H1 (cell line): ENCODE measurements at regions not wholly inside any gene's neighbourhood (a gene's known extent, or its start where the extent isn't known, plus 50 kb on each side); places are given as distances from the start of the nearest gene placed in this dataset.

ENCODE experiments used
- CTCF ChIA-PET: fragments of 300-600 bp; sonication (Branson Sonifier 250); formaldehyde crosslinking; loops from one replicate; lab custom pipeline; 2021; ENCODE audit not compliant: partially characterized antibody; lab: Charles Lee
- POLR2A ChIA-PET: fragments of 300-600 bp; sonication (Branson Sonifier 250); formaldehyde crosslinking; loops from one replicate; lab custom pipeline; 2021; ENCODE audit warnings: inconsistent platforms; ENCODE audit not compliant: partially characterized antibody; lab: Charles Lee
- DNase-seq, 2 experiments: peaks; one replicate each; pipeline versions ENCODE4 v3.0.0 to v3.0.0-alpha.2; 2010 to 2022; ENCODE audit warnings: low spot score in 2 of 2, low read depth in 1 of 2, mixed read lengths in 1 of 2
- FAIRE-seq: peaks from 2 replicates; lab custom pipeline; 2011; peaks lifted over from hg19 to GRCh38; lab: Jason Lieb, UNC
- H2AFZ ChIP-seq: 2 replicates; pipeline ENCODE4 v1.8.1; 2012; ENCODE audit warnings: low read length, inconsistent platforms
- H2AK5ac ChIP-seq: 2 replicates; pipeline ENCODE4 v1.6.1; 2013; ENCODE audit warnings: low read depth, low read length
- H2BK120ac ChIP-seq: replicated peaks from 2 replicates; pipeline ENCODE3; 2013; ENCODE audit warnings: low read depth, low read length, inconsistent platforms
- H2BK12ac ChIP-seq: 2 replicates; pipeline ENCODE4 v1.6.1; 2013; ENCODE audit warnings: low read depth, low read length
- H2BK15ac ChIP-seq: 2 replicates; pipeline ENCODE4 v1.6.1; 2013; ENCODE audit warnings: low read length
- H2BK20ac ChIP-seq: 2 replicates; pipeline ENCODE4 v1.6.1; 2013; ENCODE audit warnings: low read length
- H2BK5ac ChIP-seq: 2 replicates; pipeline ENCODE4 v1.6.1; 2013; ENCODE audit warnings: low read depth, low read length
- H3K14ac ChIP-seq: 2 replicates; pipeline ENCODE4 v1.6.1; 2013; ENCODE audit warnings: inconsistent platforms; ENCODE audit not compliant: insufficient read length
- H3K18ac ChIP-seq: 2 replicates; pipeline ENCODE4 v1.6.1; 2013; ENCODE audit warnings: low read length; ENCODE audit errors: extremely low read depth
- H3K23ac ChIP-seq: 2 replicates; pipeline ENCODE4 v1.6.1; 2013; ENCODE audit warnings: inconsistent platforms; ENCODE audit not compliant: insufficient read length
- H3K23me2 ChIP-seq: 2 replicates; pipeline ENCODE4 v1.6.1; 2013; ENCODE audit warnings: low read depth, low read length
- H3K27ac ChIP-seq: 2 replicates; pipeline ENCODE4 v1.6.1; 2011; ENCODE audit warnings: low read depth, low read length, inconsistent platforms
- H3K27me3 ChIP-seq, 4 experiments: replicated peaks in 1 of 4; 1 replicate in 1 of 4; 2 replicates in 3 of 4; pipeline versions ENCODE4 v1.6.1 to v1.8.1; 2011 to 2013; ENCODE audit warnings: low read length in 3 of 4, mild to moderate bottlenecking in 3 of 4, inconsistent platforms in 2 of 4, mixed read lengths in 2 of 4, moderate library complexity in 1 of 4; ENCODE audit not compliant: control insufficient read depth in 3 of 4, insufficient read depth in 3 of 4; ENCODE audit errors: extremely low read depth in 1 of 4
- H3K36me3 ChIP-seq, 4 experiments: 2 replicates each; pipeline versions ENCODE4 v1.6.1 to v1.8.1; 2011 to 2013; ENCODE audit warnings: mild to moderate bottlenecking in 4 of 4, low read length in 3 of 4, moderate library complexity in 2 of 4, control low read depth in 1 of 4, inconsistent platforms in 1 of 4; ENCODE audit not compliant: insufficient read depth in 4 of 4, control insufficient read depth in 2 of 4
- H3K4ac ChIP-seq: replicated peaks from 2 replicates; pipeline ENCODE3; 2013; ENCODE audit warnings: low read length, low read depth, mixed read lengths, inconsistent platforms; ENCODE audit not compliant: insufficient read length
- H3K4me1 ChIP-seq, 4 experiments: replicated peaks in 1 of 4; 1 replicate in 1 of 4; 2 replicates in 3 of 4; pipeline versions ENCODE4 v1.6.1 to v1.8.1; 2011 to 2013; ENCODE audit warnings: low read length in 3 of 4, inconsistent platforms in 2 of 4, mixed read lengths in 1 of 4; ENCODE audit not compliant: insufficient read depth in 4 of 4, control insufficient read depth in 3 of 4
- H3K4me2 ChIP-seq, 2 experiments: 2 replicates each; pipeline versions ENCODE4 v1.6.1 to v1.8.1; 2011 to 2013; ENCODE audit warnings: low read depth in 2 of 2, low read length in 2 of 2, control low read depth in 1 of 2, inconsistent platforms in 1 of 2, mild to moderate bottlenecking in 1 of 2; ENCODE audit not compliant: insufficient read depth in 1 of 2
- H3K4me3 ChIP-seq, 4 experiments: fragments of 200-600, 300-600 bp in 1 of 4; sonication (generic), shearing (Covaris generic), sonication (Bioruptor Twin) in 1 of 4; 2 replicates each; pipeline versions ENCODE4 v1.5.1 to v1.8.1; 2011 to 2016; ENCODE audit warnings: low read length in 4 of 4, low read depth in 3 of 4, control low read depth in 2 of 4, inconsistent platforms in 2 of 4, mild to moderate bottlenecking in 2 of 4, mixed read lengths in 1 of 4, moderate library complexity in 1 of 4; ENCODE audit not compliant: insufficient read depth in 2 of 4; ENCODE audit errors: extremely low read depth in 1 of 4
- H3K56ac ChIP-seq: replicated peaks from 2 replicates; pipeline ENCODE3; 2013; ENCODE audit warnings: low read depth, mild to moderate bottlenecking, mixed read lengths, low read length, inconsistent platforms; ENCODE audit not compliant: insufficient read length
- H3K79me1 ChIP-seq: 2 replicates; pipeline ENCODE4 v1.6.1; 2013; ENCODE audit warnings: low read depth, low read length, control low read depth
- H3K79me2 ChIP-seq, 2 experiments: 2 replicates each; pipeline versions ENCODE4 v1.6.1 to v1.8.1; 2012 to 2013; ENCODE audit warnings: low read length in 2 of 2, mild to moderate bottlenecking in 2 of 2, inconsistent platforms in 1 of 2; ENCODE audit not compliant: insufficient read depth in 2 of 2, control insufficient read depth in 1 of 2
- H3K9ac ChIP-seq, 4 experiments: replicated peaks in 1 of 4; 1 replicate in 1 of 4; 2 replicates in 3 of 4; pipeline versions ENCODE4 v1.6.1 to v1.8.1; 2011 to 2013; ENCODE audit warnings: low read depth in 3 of 4, low read length in 3 of 4, control low read depth in 2 of 4, mild to moderate bottlenecking in 2 of 4, moderate library complexity in 2 of 4, inconsistent platforms in 1 of 4; ENCODE audit errors: extremely low read depth in 1 of 4
- H3K9me3 ChIP-seq, 2 experiments: 2 replicates each; pipeline versions ENCODE4 v1.6.1 to v1.8.1; 2012 to 2013; ENCODE audit warnings: mild to moderate bottlenecking in 2 of 2, moderate library complexity in 2 of 2, control low read depth in 1 of 2, inconsistent platforms in 1 of 2, low read depth in 1 of 2, low read length in 1 of 2, mixed read lengths in 1 of 2; ENCODE audit not compliant: insufficient read depth in 2 of 2
- H4K20me1 ChIP-seq, 2 experiments: replicated peaks in 1 of 2; 2 replicates each; pipeline versions ENCODE3 to v1.8.1; 2011 to 2013; ENCODE audit warnings: inconsistent platforms in 2 of 2, low read length in 2 of 2, mild to moderate bottlenecking in 1 of 2; ENCODE audit not compliant: insufficient read depth in 2 of 2, control insufficient read depth in 1 of 2
- H4K5ac ChIP-seq: 2 replicates; pipeline ENCODE4 v1.6.1; 2013; ENCODE audit warnings: low read length, low read depth, mixed read lengths, inconsistent platforms; ENCODE audit not compliant: insufficient read length
- H4K8ac ChIP-seq: 2 replicates; pipeline ENCODE4 v1.8.0; 2013; ENCODE audit warnings: mild to moderate bottlenecking, moderate library complexity, low read length, inconsistent platforms; ENCODE audit not compliant: insufficient read depth; ENCODE audit errors: extremely low read depth
- H4K91ac ChIP-seq: replicated peaks from 2 replicates; pipeline ENCODE3; 2013; ENCODE audit warnings: low read length, mixed read lengths, inconsistent platforms; ENCODE audit not compliant: insufficient read length
- ATF3 ChIP-seq: IDR thresholded peaks from 2 replicates; pipeline ENCODE4 v1.6.1; 2011; ENCODE audit warnings: low read depth, mild to moderate bottlenecking, low read length; ENCODE audit not compliant: insufficient read depth
- BCL11A ChIP-seq, 2 experiments: IDR thresholded peaks; one replicate each; pipeline ENCODE4 v1.6.1; 2011; ENCODE audit warnings: low read depth in 2 of 2, low read length in 2 of 2, mild to moderate bottlenecking in 2 of 2
- CBX5 ChIP-seq: fragments of 300-800, 300-1000 bp; sonication (generic); IDR thresholded peaks from 2 replicates; pipeline ENCODE4 v1.7.1; 2016; ENCODE audit warnings: antibody characterized with exemption, low read length, low read depth
- CBX8 ChIP-seq: fragments of 300-800, 300-1000 bp; sonication (generic); IDR thresholded peaks from 2 replicates; pipeline ENCODE4 v1.7.1; 2016; ENCODE audit warnings: low read depth, low read length, borderline replicate concordance
- CHD1 ChIP-seq: IDR thresholded peaks from 2 replicates; pipeline ENCODE4 v1.6.1; 2012; ENCODE audit warnings: low read depth, low read length, improper control_type of control experiment
- CTCF ChIP-seq, 3 experiments: IDR thresholded peaks; 1 replicate in 2 of 3; 2 replicates in 1 of 3; pipeline versions ENCODE4 v1.5.1 to v1.6.1; 2011; ENCODE audit warnings: low read length in 3 of 3, mild to moderate bottlenecking in 3 of 3, inconsistent platforms in 2 of 3, low read depth in 1 of 3, moderate library complexity in 1 of 3; ENCODE audit not compliant: insufficient read depth in 1 of 3; ENCODE audit errors: control extremely low read depth in 1 of 3
- GABPA ChIP-seq: IDR thresholded peaks from 2 replicates; pipeline ENCODE4 v1.6.1; 2011; ENCODE audit warnings: mild to moderate bottlenecking, low read length, moderate library complexity, borderline replicate concordance; ENCODE audit not compliant: insufficient read depth
- RXRA ChIP-seq: IDR thresholded peaks from 2 replicates; pipeline ENCODE4 v1.6.1; 2011; ENCODE audit warnings: low read depth, mild to moderate bottlenecking, low read length, moderate library complexity; ENCODE audit not compliant: insufficient read depth
- TF ChIP-seq, protein P1 (sequence below): IDR thresholded peaks from 2 replicates; pipeline ENCODE4 v1.6.1; 2012; ENCODE audit warnings: inconsistent platforms

DNA sequence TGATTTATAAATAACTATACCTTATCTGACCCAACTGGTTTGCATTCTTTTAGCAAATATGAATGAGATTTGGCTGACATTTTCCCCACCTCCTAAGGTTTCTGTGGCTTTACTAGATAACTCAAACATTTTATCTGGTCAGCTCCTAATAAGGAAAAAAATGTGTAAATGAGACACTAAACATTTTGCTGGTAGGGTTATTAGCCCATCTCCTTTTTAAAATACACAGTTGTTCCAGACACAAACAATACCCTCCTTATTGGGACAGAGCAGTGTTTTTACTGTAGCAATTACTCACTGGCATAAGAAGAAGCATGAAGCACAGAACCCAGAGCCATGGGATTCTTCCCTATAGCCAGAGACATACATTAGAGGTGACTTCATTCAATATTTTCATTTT lies 53.8 kb upstream of the NUF2 start:
- H3K9ac ChIP-seq: no peak overlapping the region
- H4K20me1 ChIP-seq: no peaks in the 10 kb centered on the region
- H3K27ac ChIP-seq: no peak overlapping the region
- no peaks in the 10 kb centered on the region for H3K79me1 ChIP-seq
- no peak overlapping the region for H3K23ac ChIP-seq
- H3K79me2 ChIP-seq: no peaks in the 10 kb centered on the region
- peaks cover 0 to 1% (median 0%) of the 10 kb centered on the region in 4 experiments; a peak in 1 of 7 replicates for H3K4me1 ChIP-seq
- DNase-seq: no peak
- H2BK20ac ChIP-seq: no peak overlapping the region
- no peak overlapping the region for H3K56ac ChIP-seq
- H4K5ac ChIP-seq: no peak overlapping the region
- H4K91ac ChIP-seq: no peak overlapping the region
- no peak for TF ChIP-seq CBX8
- TF ChIP-seq, protein P1, sequence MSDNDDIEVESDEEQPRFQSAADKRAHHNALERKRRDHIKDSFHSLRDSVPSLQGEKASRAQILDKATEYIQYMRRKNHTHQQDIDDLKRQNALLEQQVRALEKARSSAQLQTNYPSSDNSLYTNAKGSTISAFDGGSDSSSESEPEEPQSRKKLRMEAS: no peak
- TF ChIP-seq ATF3: no peak
- no peak for TF ChIP-seq CBX5
- no peak for TF ChIP-seq BCL11A (IDR thresholded peaks at IDR 0.05; ENCODE audit: low read depth in 2 of 2, low read length in 2 of 2)
- TF ChIP-seq CHD1: no peak
- no peak for TF ChIP-seq CTCF (IDR thresholded peaks at IDR 0.05; ENCODE audit: control extremely low read depth in 1 of 3, insufficient read depth in 1 of 3, low read depth in 1 of 3, low read length in 3 of 3)
- TF ChIP-seq RXRA: no peak
- no peak for TF ChIP-seq GABPA
- TF ChIP-seq, all 59 proteins: peak for 0
- Histone ChIP-seq H4K8ac (no peak overlapping the region), H2BK15ac (no peak overlapping the region), H2BK12ac (no peak overlapping the region), H3K23me2 (no peaks in the 10 kb centered on the region), H2BK5ac (no peak overlapping the region), H3K4ac (no peak overlapping the region), H2BK120ac (no peak overlapping the region), H2AFZ (no peak overlapping the region), H3K36me3 (peaks cover 0 to 2% (median 0%) of the 10 kb centered on the region in 4 experiments; a peak in 2 of 8 replicates), H3K9me3 (no peaks in the 10 kb centered on the region), H3K27me3 (no peaks in the 10 kb centered on the region), H2AK5ac (no peak overlapping the region), H3K18ac (no peak overlapping the region), H3K4me2 (no peak overlapping the region), H3K4me3 (no peak overlapping the region), H3K14ac (no peak overlapping the region)
- POLR2A ChIA-PET: no interaction called here
- CTCF ChIA-PET: no interaction called here
- no peak for FAIRE-seq
